ENCODE measurements at regions not wholly inside any gene's neighbourhood (a gene's known extent, or its start where the extent isn't known, plus 50 kb on each side); places are given as distances from the start of the nearest gene placed in this dataset.

DNA sequence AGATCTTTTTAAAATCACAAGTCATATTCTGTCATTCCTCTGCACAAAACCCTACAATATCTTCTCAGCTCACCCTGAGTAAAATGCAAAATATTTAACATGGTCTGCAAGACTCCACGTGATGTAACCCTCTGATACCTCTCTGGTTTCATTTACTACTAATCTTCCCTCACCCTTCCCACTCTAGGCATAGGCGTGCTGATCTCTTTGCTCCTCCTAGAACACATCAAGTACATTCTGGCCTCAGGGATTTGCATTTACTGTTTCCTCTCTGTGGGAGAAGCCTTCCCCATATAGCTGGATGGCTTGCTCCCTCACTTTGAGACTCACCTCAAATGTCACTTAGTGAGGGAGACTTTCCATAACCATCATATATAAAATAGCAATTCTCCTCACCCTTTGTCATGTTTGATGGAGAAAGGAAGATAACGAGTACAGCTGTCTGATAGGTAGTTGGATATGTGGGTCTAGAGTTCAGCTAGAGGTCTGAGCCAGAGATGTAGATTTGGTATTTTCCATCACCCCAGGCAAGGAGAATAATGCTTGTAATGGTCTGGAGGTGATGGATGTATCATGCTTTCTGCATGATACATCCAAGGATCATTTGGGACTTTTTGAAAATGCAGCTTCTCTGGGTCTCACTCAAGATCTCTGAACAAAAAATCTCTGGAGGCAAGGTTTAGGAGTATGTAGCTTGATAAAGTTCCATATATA, 123.9 kb upstream of the VAMP7 start:
- TF ChIP-seq, protein P1, sequence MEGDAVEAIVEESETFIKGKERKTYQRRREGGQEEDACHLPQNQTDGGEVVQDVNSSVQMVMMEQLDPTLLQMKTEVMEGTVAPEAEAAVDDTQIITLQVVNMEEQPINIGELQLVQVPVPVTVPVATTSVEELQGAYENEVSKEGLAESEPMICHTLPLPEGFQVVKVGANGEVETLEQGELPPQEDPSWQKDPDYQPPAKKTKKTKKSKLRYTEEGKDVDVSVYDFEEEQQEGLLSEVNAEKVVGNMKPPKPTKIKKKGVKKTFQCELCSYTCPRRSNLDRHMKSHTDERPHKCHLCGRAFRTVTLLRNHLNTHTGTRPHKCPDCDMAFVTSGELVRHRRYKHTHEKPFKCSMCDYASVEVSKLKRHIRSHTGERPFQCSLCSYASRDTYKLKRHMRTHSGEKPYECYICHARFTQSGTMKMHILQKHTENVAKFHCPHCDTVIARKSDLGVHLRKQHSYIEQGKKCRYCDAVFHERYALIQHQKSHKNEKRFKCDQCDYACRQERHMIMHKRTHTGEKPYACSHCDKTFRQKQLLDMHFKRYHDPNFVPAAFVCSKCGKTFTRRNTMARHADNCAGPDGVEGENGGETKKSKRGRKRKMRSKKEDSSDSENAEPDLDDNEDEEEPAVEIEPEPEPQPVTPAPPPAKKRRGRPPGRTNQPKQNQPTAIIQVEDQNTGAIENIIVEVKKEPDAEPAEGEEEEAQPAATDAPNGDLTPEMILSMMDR (IDR thresholded peaks at IDR 0.05; ENCODE audit: poor library complexity, severe bottlenecking) = no peak
- TF ChIP-seq RAD21 (conservative IDR thresholded peaks at IDR 0.05) = no peak
- TF ChIP-seq, protein P2, sequence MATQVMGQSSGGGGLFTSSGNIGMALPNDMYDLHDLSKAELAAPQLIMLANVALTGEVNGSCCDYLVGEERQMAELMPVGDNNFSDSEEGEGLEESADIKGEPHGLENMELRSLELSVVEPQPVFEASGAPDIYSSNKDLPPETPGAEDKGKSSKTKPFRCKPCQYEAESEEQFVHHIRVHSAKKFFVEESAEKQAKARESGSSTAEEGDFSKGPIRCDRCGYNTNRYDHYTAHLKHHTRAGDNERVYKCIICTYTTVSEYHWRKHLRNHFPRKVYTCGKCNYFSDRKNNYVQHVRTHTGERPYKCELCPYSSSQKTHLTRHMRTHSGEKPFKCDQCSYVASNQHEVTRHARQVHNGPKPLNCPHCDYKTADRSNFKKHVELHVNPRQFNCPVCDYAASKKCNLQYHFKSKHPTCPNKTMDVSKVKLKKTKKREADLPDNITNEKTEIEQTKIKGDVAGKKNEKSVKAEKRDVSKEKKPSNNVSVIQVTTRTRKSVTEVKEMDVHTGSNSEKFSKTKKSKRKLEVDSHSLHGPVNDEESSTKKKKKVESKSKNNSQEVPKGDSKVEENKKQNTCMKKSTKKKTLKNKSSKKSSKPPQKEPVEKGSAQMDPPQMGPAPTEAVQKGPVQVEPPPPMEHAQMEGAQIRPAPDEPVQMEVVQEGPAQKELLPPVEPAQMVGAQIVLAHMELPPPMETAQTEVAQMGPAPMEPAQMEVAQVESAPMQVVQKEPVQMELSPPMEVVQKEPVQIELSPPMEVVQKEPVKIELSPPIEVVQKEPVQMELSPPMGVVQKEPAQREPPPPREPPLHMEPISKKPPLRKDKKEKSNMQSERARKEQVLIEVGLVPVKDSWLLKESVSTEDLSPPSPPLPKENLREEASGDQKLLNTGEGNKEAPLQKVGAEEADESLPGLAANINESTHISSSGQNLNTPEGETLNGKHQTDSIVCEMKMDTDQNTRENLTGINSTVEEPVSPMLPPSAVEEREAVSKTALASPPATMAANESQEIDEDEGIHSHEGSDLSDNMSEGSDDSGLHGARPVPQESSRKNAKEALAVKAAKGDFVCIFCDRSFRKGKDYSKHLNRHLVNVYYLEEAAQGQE (IDR thresholded peaks at IDR 0.05; ENCODE audit: borderline replicate concordance) = no peak
- TF ChIP-seq POLR2AphosphoS5 (IDR thresholded peaks at IDR 0.05) = no peak
- no peak for TF ChIP-seq EZH2 (IDR thresholded peaks at IDR 0.05; ENCODE audit: borderline replicate concordance, insufficient read depth, low read length, poor library complexity, severe bottlenecking)
